HepG2 (cell line): ENCODE measurements at regions not wholly inside any gene's neighbourhood (a gene's known extent, or its start where the extent isn't known, plus 50 kb on each side); places are given as distances from the start of the nearest gene placed in this dataset.
"Not testable (repeated sequence)": the region's sequence is repeated elsewhere in the genome, so short reads cannot be mapped to it uniquely, and the experiment has no call there.

Source experiments
- CTCF ChIP-seq: sonication (generic); formaldehyde crosslinking; IDR thresholded peaks from 2 replicates; pipeline ENCODE4 v1.5.0; 2020; ENCODE audit warnings: mild to moderate bottlenecking, missing genetic modification reagents, moderate library complexity
- EZH2 ChIP-seq: conservative IDR thresholded peaks from 2 replicates; pipeline ENCODE4 v1.6.1; 2012; ENCODE audit warnings: mild to moderate bottlenecking, low read depth, low read length, moderate library complexity
- MAZ ChIP-seq, 2 experiments: sonication (generic) in 1 of 2; formaldehyde crosslinking in 1 of 2; IDR thresholded peaks; 2 replicates each; pipeline versions ENCODE4 v1.5.0 to v1.6.1; 2012 to 2020; ENCODE audit warnings: low read depth in 2 of 2, mild to moderate bottlenecking in 2 of 2, borderline replicate concordance in 1 of 2, improper control_type of control experiment in 1 of 2, low read length in 1 of 2, missing genetic modification reagents in 1 of 2, moderate library complexity in 1 of 2
- MYNN ChIP-seq: sonication (generic); formaldehyde crosslinking; IDR thresholded peaks from 2 replicates; pipeline ENCODE4 v1.4.0; 2020; ENCODE audit warnings: mild to moderate bottlenecking, low read depth, missing genetic modification reagents
- PITX1 ChIP-seq: sonication (generic); formaldehyde crosslinking; IDR thresholded peaks from 2 replicates; pipeline ENCODE4 v1.5.1; 2020; ENCODE audit warnings: mild to moderate bottlenecking, missing genetic modification reagents
- SPEN ChIP-seq: sonication (generic); formaldehyde crosslinking; IDR thresholded peaks from 2 replicates; pipeline ENCODE4 v1.5.1; 2020; ENCODE audit warnings: low read depth, mild to moderate bottlenecking, missing genetic modification reagents
- THAP7 ChIP-seq: sonication (generic); formaldehyde crosslinking; IDR thresholded peaks from 2 replicates; pipeline ENCODE4 v1.8.1; 2023; ENCODE audit warnings: mild to moderate bottlenecking, missing genetic modification reagents
- ZNF263 ChIP-seq: sonication (generic); formaldehyde crosslinking; IDR thresholded peaks from 2 replicates; pipeline ENCODE4 v1.4.0; 2020; ENCODE audit warnings: missing genetic modification reagents
- ZNF547 ChIP-seq: sonication (generic); formaldehyde crosslinking; IDR thresholded peaks from 2 replicates; pipeline ENCODE4 v1.5.1; 2020; ENCODE audit warnings: mild to moderate bottlenecking, missing genetic modification reagents
- ZSCAN30 ChIP-seq: sonication (generic); formaldehyde crosslinking; IDR thresholded peaks from 2 replicates; pipeline ENCODE4 v1.5.0; 2020; ENCODE audit warnings: mild to moderate bottlenecking, missing genetic modification reagents
- TF ChIP-seq, protein P1 (sequence below): sonication (generic); formaldehyde crosslinking; IDR thresholded peaks from 2 replicates; pipeline ENCODE4 v1.4.0; 2020; ENCODE audit warnings: missing genetic modification reagents
- TF ChIP-seq, protein P2 (sequence below): IDR thresholded peaks from 2 replicates; pipeline ENCODE4 v1.6.1; 2016
- TF ChIP-seq, protein P3 (sequence below): sonication (generic); formaldehyde crosslinking; IDR thresholded peaks from 2 replicates; pipeline ENCODE4 v1.4.0; 2020; ENCODE audit warnings: mild to moderate bottlenecking, missing genetic modification reagents

DNA sequence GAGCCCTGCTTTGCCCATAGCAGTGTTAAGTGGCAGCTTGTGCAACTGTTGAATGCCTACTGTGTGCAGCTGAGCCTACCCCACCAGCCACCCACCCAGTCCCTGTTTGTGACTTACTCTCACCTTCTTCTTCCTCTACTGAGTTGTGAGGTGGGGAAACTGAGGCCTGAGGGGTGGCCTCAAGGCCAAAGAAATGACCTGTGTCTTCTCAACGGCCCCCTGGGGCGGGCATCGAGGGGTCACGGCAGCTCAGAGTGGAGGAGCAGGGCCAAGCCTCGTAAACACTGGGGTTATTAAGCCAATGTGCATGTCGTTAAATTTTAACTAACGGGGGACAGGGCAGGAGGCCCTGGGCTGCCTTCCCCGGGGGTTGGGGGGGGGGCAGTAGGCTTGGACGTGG, 369.6 kb upstream of the ZNF722 start:
- not testable (repeated sequence) for TF ChIP-seq SPEN (CRISPR knock-in tag); CTCF (CRISPR knock-in tag); EZH2; ZNF547 (CRISPR knock-in tag); ZNF263 (CRISPR knock-in tag); THAP7; MAZ (IDR thresholded peaks at IDR 0.05; ENCODE audit: borderline replicate concordance, low read depth, low read length); MAZ (CRISPR knock-in tag; IDR thresholded peaks at IDR 0.05; ENCODE audit: low read depth); MYNN (CRISPR knock-in tag); ZSCAN30 (CRISPR knock-in tag); PITX1 (CRISPR knock-in tag)
- TF ChIP-seq, protein P1, sequence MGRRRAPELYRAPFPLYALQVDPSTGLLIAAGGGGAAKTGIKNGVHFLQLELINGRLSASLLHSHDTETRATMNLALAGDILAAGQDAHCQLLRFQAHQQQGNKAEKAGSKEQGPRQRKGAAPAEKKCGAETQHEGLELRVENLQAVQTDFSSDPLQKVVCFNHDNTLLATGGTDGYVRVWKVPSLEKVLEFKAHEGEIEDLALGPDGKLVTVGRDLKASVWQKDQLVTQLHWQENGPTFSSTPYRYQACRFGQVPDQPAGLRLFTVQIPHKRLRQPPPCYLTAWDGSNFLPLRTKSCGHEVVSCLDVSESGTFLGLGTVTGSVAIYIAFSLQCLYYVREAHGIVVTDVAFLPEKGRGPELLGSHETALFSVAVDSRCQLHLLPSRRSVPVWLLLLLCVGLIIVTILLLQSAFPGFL (CRISPR knock-in tag) = not testable (repeated sequence)
- TF ChIP-seq, protein P2, sequence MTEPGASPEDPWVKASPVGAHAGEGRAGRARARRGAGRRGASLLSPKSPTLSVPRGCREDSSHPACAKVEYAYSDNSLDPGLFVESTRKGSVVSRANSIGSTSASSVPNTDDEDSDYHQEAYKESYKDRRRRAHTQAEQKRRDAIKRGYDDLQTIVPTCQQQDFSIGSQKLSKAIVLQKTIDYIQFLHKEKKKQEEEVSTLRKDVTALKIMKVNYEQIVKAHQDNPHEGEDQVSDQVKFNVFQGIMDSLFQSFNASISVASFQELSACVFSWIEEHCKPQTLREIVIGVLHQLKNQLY (CRISPR knock-in tag) = not testable (repeated sequence)
- TF ChIP-seq, protein P3, sequence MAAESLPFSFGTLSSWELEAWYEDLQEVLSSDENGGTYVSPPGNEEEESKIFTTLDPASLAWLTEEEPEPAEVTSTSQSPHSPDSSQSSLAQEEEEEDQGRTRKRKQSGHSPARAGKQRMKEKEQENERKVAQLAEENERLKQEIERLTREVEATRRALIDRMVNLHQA (CRISPR knock-in tag) = not testable (repeated sequence)
